Urinary bladder (tissue), 3 donors: ENCODE measurements at regions not wholly inside any gene's neighbourhood (a gene's known extent, or its start where the extent isn't known, plus 50 kb on each side); places are given as distances from the start of the nearest gene placed in this dataset.
"Not testable (repeated sequence)": the region's sequence is repeated elsewhere in the genome, so short reads cannot be mapped to it uniquely, and the experiment has no call there.

ENCODE experiments used
- DNase-seq: peaks from one replicate; pipeline ENCODE4 v3.0.0-alpha.2; 2015; ENCODE audit errors: extremely low spot score
- H3K27ac ChIP-seq: one replicate; pipeline ENCODE4 v1.5.1; 2013; ENCODE audit warnings: low read depth, mild to moderate bottlenecking, moderate library complexity
- H3K36me3 ChIP-seq: one replicate; pipeline ENCODE4 v1.6.1; 2013; ENCODE audit warnings: mild to moderate bottlenecking, moderate library complexity; ENCODE audit not compliant: insufficient read depth
- H3K4me1 ChIP-seq: one replicate; pipeline ENCODE4 v1.6.1; 2013; ENCODE audit warnings: mild to moderate bottlenecking, moderate library complexity; ENCODE audit not compliant: insufficient read depth
- H3K4me3 ChIP-seq: one replicate; pipeline ENCODE4 v1.5.1; 2013; ENCODE audit warnings: low read depth, low read length
- WGBS: extraction: QIAGEN DNeasy Blood & Tissue Kit; methylation state at CpG from one replicate; pipeline ENCODE4 v1.1.7; 2013; 5-methylcytosine and 5-hydroxymethylcytosine counted together
- donor health status: healthy with polysubstance abuse.
- donor health status: healthy.

- not testable (repeated sequence) for H3K4me3 ChIP-seq, H3K36me3 ChIP-seq, H3K27ac ChIP-seq, DNase-seq, H3K4me1 ChIP-seq
- WGBS: 82% methylated on average over 8 of the region's 12 CpGs
Observed at GRCh38 chr6:168795611-168796010, 354.6 kb downstream of the SMOC2 start.

- DNase-seq: no peak
- no peaks in the 10 kb centered on the region for H3K4me1 ChIP-seq
- H3K36me3 ChIP-seq: no peaks in the 10 kb centered on the region
- WGBS: 90% methylated on average over 12 of the region's 12 CpGs
- no peak overlapping the region for H3K27ac ChIP-seq
- H3K4me3 ChIP-seq: no peak overlapping the region
Observed at GRCh38 chr6:168794491-168794890, 353.5 kb downstream of the SMOC2 start.

GRCh38 chr6:168793649-168794048 is 352.7 kb downstream of the SMOC2 start:
- no peak overlapping the region for H3K27ac ChIP-seq
- no peak overlapping the region for H3K4me3 ChIP-seq
- 80% methylated on average over 6 of the region's 6 CpGs for WGBS
- no peaks in the 10 kb centered on the region for H3K4me1 ChIP-seq
- DNase-seq: no peak
- H3K36me3 ChIP-seq: no peaks in the 10 kb centered on the region

- Histone ChIP-seq H3K4me1 (no peaks in the 10 kb centered on the region), H3K27ac (no peak overlapping the region), H3K4me3 (no peak overlapping the region), H3K36me3 (no peaks in the 10 kb centered on the region)
- DNase-seq: no peak
- WGBS: 74% methylated on average over 4 of the region's 4 CpGs
Observed at GRCh38 chr6:168791917-168792316, 350.9 kb downstream of the SMOC2 start.

- Histone ChIP-seq H3K4me3 (no peak overlapping the region), H3K27ac (no peak overlapping the region), H3K36me3 (no peaks in the 10 kb centered on the region), H3K4me1 (no peaks in the 10 kb centered on the region)
- 82% methylated on average over 10 of the region's 10 CpGs for WGBS
- DNase-seq: no peak
Observed at GRCh38 chr6:168789699-168790098, 348.7 kb downstream of the SMOC2 start.

- Histone ChIP-seq H3K4me1 (no peaks in the 10 kb centered on the region), H3K27ac (no peak overlapping the region), H3K36me3 (no peaks in the 10 kb centered on the region), H3K4me3 (no peak overlapping the region)
- DNase-seq: no peak
- 67% methylated on average over 10 of the region's 10 CpGs for WGBS
Observed at GRCh38 chr6:168785720-168786511, 344.9 kb downstream of the SMOC2 start.

- 77% methylated on average over 14 of the region's 14 CpGs for WGBS
- no peak for DNase-seq
- Histone ChIP-seq H3K4me3 (no peak overlapping the region), H3K27ac (no peak overlapping the region), H3K4me1 (no peaks in the 10 kb centered on the region), H3K36me3 (no peaks in the 10 kb centered on the region)
Observed at GRCh38 chr6:168784426-168784825, 343.4 kb downstream of the SMOC2 start.

- 89% methylated on average over 11 of the region's 11 CpGs for WGBS
- Histone ChIP-seq H3K4me1 (no peaks in the 10 kb centered on the region), H3K27ac (no peak overlapping the region), H3K36me3 (no peaks in the 10 kb centered on the region), H3K4me3 (no peak overlapping the region)
- DNase-seq: no peak
Observed at GRCh38 chr6:168783720-168784119, 342.7 kb downstream of the SMOC2 start.

- H3K4me1 ChIP-seq: no peaks in the 10 kb centered on the region
- no peak overlapping the region for H3K4me3 ChIP-seq
- no peaks in the 10 kb centered on the region for H3K36me3 ChIP-seq
- H3K27ac ChIP-seq: no peak overlapping the region
- no peak for DNase-seq
- 76% methylated on average over 18 of the region's 18 CpGs for WGBS
Observed at GRCh38 chr6:168782187-168782751, 341.3 kb downstream of the SMOC2 start.

GRCh38 chr6:168778201-168778600 is 337.2 kb downstream of the SMOC2 start:
- WGBS: 22% methylated on average over 7 of the region's 7 CpGs
- H3K27ac ChIP-seq: no peak overlapping the region
- H3K4me1 ChIP-seq: no peaks in the 10 kb centered on the region
- no peak for DNase-seq
- H3K36me3 ChIP-seq: no peaks in the 10 kb centered on the region
- no peak overlapping the region for H3K4me3 ChIP-seq

GRCh38 chr6:168774381-168774780 is 333.4 kb downstream of the SMOC2 start:
- H3K4me1 ChIP-seq: no peaks in the 10 kb centered on the region
- no peak overlapping the region for H3K4me3 ChIP-seq
- no peak overlapping the region for H3K27ac ChIP-seq
- no peaks in the 10 kb centered on the region for H3K36me3 ChIP-seq
- DNase-seq: no peak

GRCh38 chr6:168773788-168774187 is 332.8 kb downstream of the SMOC2 start:
- Histone ChIP-seq H3K4me1 (no peaks in the 10 kb centered on the region), H3K4me3 (no peak overlapping the region)
- no peak for DNase-seq

GRCh38 chr6:168765752-168766151 is 324.8 kb downstream of the SMOC2 start:
- Histone ChIP-seq H3K4me1 (no peaks in the 10 kb centered on the region), H3K36me3 (no peaks in the 10 kb centered on the region), H3K27ac (no peak overlapping the region), H3K4me3 (no peak overlapping the region)
- WGBS: 21% methylated on average over 1 of the region's 1 CpG
- peak; percentile 29 for DNase-seq

More at GRCh38 chr6:168773788-168774187, 332.8 kb downstream of the SMOC2 start:
- H3K27ac ChIP-seq: no peak overlapping the region
- no peaks in the 10 kb centered on the region for H3K36me3 ChIP-seq

- no peaks in the 10 kb centered on the region for H3K4me1 ChIP-seq
- WGBS: 92% methylated on average over 3 of the region's 3 CpGs
- H3K27ac ChIP-seq: no peak overlapping the region
- H3K36me3 ChIP-seq: no peaks in the 10 kb centered on the region
- no peak for DNase-seq
- no peak overlapping the region for H3K4me3 ChIP-seq
Observed at GRCh38 chr6:168756009-168756634, 315.1 kb downstream of the SMOC2 start.
